ENCODE measurements at regions not wholly inside any gene's neighbourhood (a gene's known extent, or its start where the extent isn't known, plus 50 kb on each side); places are given as distances from the start of the nearest gene placed in this dataset.

GRCh38 chr7:46671108-46671769 lies 750.2 kb upstream of the IGFBP3 start:
- Histone ChIP-seq H3K4me2 (ENCODE audit: low read depth, low read length, poor library complexity, severe bottlenecking) (no peak overlapping the region), H4K20me1 (ENCODE audit: insufficient read depth, low read length, poor library complexity, severe bottlenecking) (no peaks in the 10 kb centered on the region), H3K79me2 (ENCODE audit: insufficient read depth, low read length) (no peaks in the 10 kb centered on the region), H3K9me2 (replicated peaks; ENCODE audit: low read depth, low read length) (no peaks in the 10 kb centered on the region), H3K4me1 (ENCODE audit: insufficient read depth, low read length, poor library complexity, severe bottlenecking) (no peaks in the 10 kb centered on the region), H3K9me3 (ENCODE audit: insufficient read depth, low read depth, low read length) (peaks cover 4% of the 10 kb centered on the region), H3F3A (ENCODE audit: low read depth) (no peaks in the 10 kb centered on the region), H3K9ac (ENCODE audit: low read depth, low read length, poor library complexity, severe bottlenecking) (no peak overlapping the region), H3K27me3 (ENCODE audit: insufficient read depth, low read length, poor library complexity, severe bottlenecking) (no peaks in the 10 kb centered on the region), H3K36me3 (ENCODE audit: insufficient read depth, low read length) (no peaks in the 10 kb centered on the region), H3K4me3 (ENCODE audit: low read length, poor library complexity, severe bottlenecking) (no peak overlapping the region), H2AFZ (ENCODE audit: low read length) (no peak overlapping the region)
- TF ChIP-seq CTCF (conservative IDR thresholded peaks at IDR 0.05; ENCODE audit: low read length) (no peak), EZH2phosphoT487 (IDR thresholded peaks at IDR 0.05; ENCODE audit: borderline replicate concordance) (no peak)

GRCh38 chr7:46669028-46669427 lies 748.0 kb upstream of the IGFBP3 start:
- no peaks in the 10 kb centered on the region for H4K20me1 ChIP-seq (ENCODE audit: insufficient read depth, low read length, poor library complexity, severe bottlenecking)
- peaks cover 4% of the 10 kb centered on the region for H3K9me3 ChIP-seq (ENCODE audit: insufficient read depth, low read depth, low read length)
- no peak overlapping the region for H2AFZ ChIP-seq (ENCODE audit: low read length)
- H3K4me2 ChIP-seq (ENCODE audit: low read depth, low read length, poor library complexity, severe bottlenecking): no peak overlapping the region
- no peaks in the 10 kb centered on the region for H3K79me2 ChIP-seq (ENCODE audit: insufficient read depth, low read length)
- TF ChIP-seq EZH2phosphoT487 (IDR thresholded peaks at IDR 0.05; ENCODE audit: borderline replicate concordance) (no peak), CTCF (conservative IDR thresholded peaks at IDR 0.05; ENCODE audit: low read length) (no peak)
- H3K9ac ChIP-seq (ENCODE audit: low read depth, low read length, poor library complexity, severe bottlenecking): no peak overlapping the region
- H3K4me1 ChIP-seq (ENCODE audit: insufficient read depth, low read length, poor library complexity, severe bottlenecking): no peaks in the 10 kb centered on the region
- H3F3A ChIP-seq (ENCODE audit: low read depth): no peaks in the 10 kb centered on the region
- H3K9me2 ChIP-seq (replicated peaks; ENCODE audit: low read depth, low read length): no peaks in the 10 kb centered on the region
- H3K27me3 ChIP-seq (ENCODE audit: insufficient read depth, low read length, poor library complexity, severe bottlenecking): no peaks in the 10 kb centered on the region
- no peak overlapping the region for H3K4me3 ChIP-seq (ENCODE audit: low read length, poor library complexity, severe bottlenecking)
- H3K36me3 ChIP-seq (ENCODE audit: insufficient read depth, low read length): no peaks in the 10 kb centered on the region

DNA sequence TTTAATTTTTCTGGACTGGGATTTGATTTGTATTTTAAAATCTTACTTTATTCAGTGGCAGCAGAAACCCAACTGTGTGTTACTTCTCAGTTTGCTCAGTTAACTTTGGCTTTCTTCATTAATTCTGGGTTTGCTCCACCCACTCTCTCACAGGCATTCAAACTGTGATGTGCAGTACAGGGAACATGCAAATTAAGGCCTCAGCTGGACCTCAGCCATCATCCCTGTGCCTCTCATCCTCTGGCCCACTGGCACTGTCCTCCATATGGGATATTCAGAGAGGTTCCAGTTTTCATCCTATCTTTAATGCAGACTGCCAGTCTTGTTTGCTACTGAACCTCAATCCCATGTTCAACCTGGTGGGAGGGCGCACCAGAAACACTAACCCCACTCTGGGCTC lies 743.4 kb upstream of the IGFBP3 start:
- Histone ChIP-seq H3K9ac (ENCODE audit: low read depth, low read length, poor library complexity, severe bottlenecking) (no peak overlapping the region), H3K9me2 (replicated peaks; ENCODE audit: low read depth, low read length) (no peaks in the 10 kb centered on the region), H2AFZ (ENCODE audit: low read length) (no peak overlapping the region), H4K20me1 (ENCODE audit: insufficient read depth, low read length, poor library complexity, severe bottlenecking) (no peaks in the 10 kb centered on the region), H3F3A (ENCODE audit: low read depth) (no peaks in the 10 kb centered on the region), H3K79me2 (ENCODE audit: insufficient read depth, low read length) (no peaks in the 10 kb centered on the region), H3K4me1 (ENCODE audit: insufficient read depth, low read length, poor library complexity, severe bottlenecking) (no peaks in the 10 kb centered on the region), H3K4me3 (ENCODE audit: low read length, poor library complexity, severe bottlenecking) (no peak overlapping the region), H3K36me3 (ENCODE audit: insufficient read depth, low read length) (no peaks in the 10 kb centered on the region), H3K27me3 (ENCODE audit: insufficient read depth, low read length, poor library complexity, severe bottlenecking) (no peaks in the 10 kb centered on the region), H3K4me2 (ENCODE audit: low read depth, low read length, poor library complexity, severe bottlenecking) (no peak overlapping the region), H3K9me3 (ENCODE audit: insufficient read depth, low read depth, low read length) (peaks cover 4% of the 10 kb centered on the region)
- TF ChIP-seq EZH2phosphoT487 (IDR thresholded peaks at IDR 0.05; ENCODE audit: borderline replicate concordance): no peak

DNA sequence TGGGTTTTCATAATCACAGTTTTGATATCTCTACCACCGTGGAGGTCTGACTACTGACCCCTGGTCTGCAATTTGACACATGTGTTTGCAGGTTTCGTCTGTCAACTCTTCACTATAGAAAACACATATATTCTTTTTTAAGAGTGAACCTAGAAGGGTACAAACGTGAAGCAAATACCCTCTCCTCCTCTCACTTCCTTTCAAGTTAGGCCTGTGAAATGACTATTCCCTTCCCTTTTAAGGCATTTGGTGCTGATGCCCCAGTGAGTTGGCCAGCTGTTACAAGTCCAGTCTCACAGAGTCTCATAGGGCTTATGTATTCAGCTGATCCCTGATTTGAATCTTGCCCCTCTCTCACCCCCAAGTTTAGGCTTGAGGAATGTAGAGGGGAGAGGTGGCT lies 742.0 kb upstream of the IGFBP3 start:
- H3K4me1 ChIP-seq (ENCODE audit: insufficient read depth, low read length, poor library complexity, severe bottlenecking): no peaks in the 10 kb centered on the region
- H3K9me2 ChIP-seq (replicated peaks; ENCODE audit: low read depth, low read length): no peaks in the 10 kb centered on the region
- TF ChIP-seq CTCF (conservative IDR thresholded peaks at IDR 0.05; ENCODE audit: low read length) (no peak), EZH2phosphoT487 (IDR thresholded peaks at IDR 0.05; ENCODE audit: borderline replicate concordance) (no peak)
- no peaks in the 10 kb centered on the region for H3K36me3 ChIP-seq (ENCODE audit: insufficient read depth, low read length)
- no peaks in the 10 kb centered on the region for H3K27me3 ChIP-seq (ENCODE audit: insufficient read depth, low read length, poor library complexity, severe bottlenecking)
- H4K20me1 ChIP-seq (ENCODE audit: insufficient read depth, low read length, poor library complexity, severe bottlenecking): no peaks in the 10 kb centered on the region
- H3K79me2 ChIP-seq (ENCODE audit: insufficient read depth, low read length): no peaks in the 10 kb centered on the region
- no peak overlapping the region for H2AFZ ChIP-seq (ENCODE audit: low read length)
- no peaks in the 10 kb centered on the region for H3F3A ChIP-seq (ENCODE audit: low read depth)
- no peak overlapping the region for H3K9ac ChIP-seq (ENCODE audit: low read depth, low read length, poor library complexity, severe bottlenecking)
- H3K4me2 ChIP-seq (ENCODE audit: low read depth, low read length, poor library complexity, severe bottlenecking): no peak overlapping the region
- no peak overlapping the region for H3K4me3 ChIP-seq (ENCODE audit: low read length, poor library complexity, severe bottlenecking)
- H3K9me3 ChIP-seq (ENCODE audit: insufficient read depth, low read depth, low read length): peaks cover 4% of the 10 kb centered on the region; the same call in 1 of the 2 replicates
